ENCODE measurements at regions not wholly inside any gene's neighbourhood (a gene's known extent, or its start where the extent isn't known, plus 50 kb on each side); places are given as distances from the start of the nearest gene placed in this dataset.
"Not testable (repeated sequence)": the region's sequence is repeated elsewhere in the genome, so short reads cannot be mapped to it uniquely, and the experiment has no call there.

- CTCF ChIA-PET = no interaction called here
- Mint-ChIP-seq H3K9me3 (no peaks in the 10 kb centered on the region), H3K4me3 (no peak overlapping the region), H3K4me1 (ENCODE audit: low read depth) (peaks cover 7% of the 10 kb centered on the region), H3K27me3 (ENCODE audit: low read depth) (no peaks in the 10 kb centered on the region), H3K27ac (no peak overlapping the region), H3K36me3 (ENCODE audit: low read depth) (no peaks in the 10 kb centered on the region)
- intact Hi-C loops (cut with micrococcal nuclease) = no loop called here
- DNase-seq = no peak
Observed at GRCh38 chr7:24441314-24442027, 131.8 kb upstream of the PALS2 start.

GRCh38 chr7:24442170-24442777, 131.0 kb upstream of the PALS2 start:
- CTCF ChIA-PET = no interaction called here
- H3K27me3 Mint-ChIP-seq (ENCODE audit: low read depth) = no peaks in the 10 kb centered on the region
- H3K27ac Mint-ChIP-seq = no peak overlapping the region

DNA sequence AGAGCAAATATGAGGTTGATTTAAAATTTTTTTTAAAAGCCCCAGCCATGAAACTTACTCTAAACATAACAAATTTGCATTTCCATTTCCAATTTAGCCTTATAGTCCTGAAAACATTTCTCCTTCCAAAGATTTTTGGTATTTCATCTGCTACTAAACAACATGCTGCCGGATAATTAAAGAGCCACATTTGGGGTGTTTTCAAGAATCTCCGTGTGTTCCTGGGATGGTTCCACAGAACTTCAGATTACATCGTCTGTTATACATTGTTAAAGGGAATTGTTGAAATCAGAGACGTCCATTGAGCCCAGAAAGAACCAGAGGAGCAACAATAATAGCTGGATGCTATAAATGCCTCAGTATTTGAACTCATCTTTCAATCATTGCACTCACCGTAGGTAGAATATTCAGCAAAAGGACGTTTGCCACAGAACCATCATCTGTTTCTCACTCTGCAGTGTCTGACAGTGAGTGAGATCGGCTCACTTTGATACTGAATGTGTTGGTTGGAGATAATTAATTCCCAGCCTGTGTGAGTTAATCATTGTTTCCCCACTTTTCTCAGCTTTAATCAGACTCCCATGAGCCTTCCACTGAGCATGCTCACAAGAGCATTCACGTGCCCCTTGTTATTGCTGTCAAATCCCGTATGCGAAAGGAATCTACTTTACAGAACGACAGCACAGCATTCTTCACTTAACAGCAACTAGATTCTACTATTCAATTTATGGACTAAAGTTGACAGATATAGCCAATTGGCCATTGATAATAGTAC, 128.4 kb upstream of the PALS2 start:
- Mint-ChIP-seq H3K4me3 (no peak overlapping the region), H3K4me1 (ENCODE audit: low read depth) (peaks cover 7% of the 10 kb centered on the region), H3K9me3 (no peaks in the 10 kb centered on the region), H3K27me3 (ENCODE audit: low read depth) (no peaks in the 10 kb centered on the region), H3K36me3 (ENCODE audit: low read depth) (no peaks in the 10 kb centered on the region), H3K27ac (no peak overlapping the region)
- intact Hi-C loops (cut with micrococcal nuclease) = no loop called here
- DNase-seq = no peak
- CTCF ChIA-PET = no interaction called here

More at GRCh38 chr7:24442170-24442777, 131.0 kb upstream of the PALS2 start:
- DNase-seq = no peak
- intact Hi-C loops (cut with micrococcal nuclease) = no loop called here
- Mint-ChIP-seq H3K4me1 (ENCODE audit: low read depth) (peaks cover 7% of the 10 kb centered on the region), H3K36me3 (ENCODE audit: low read depth) (no peaks in the 10 kb centered on the region), H3K9me3 (no peaks in the 10 kb centered on the region), H3K4me3 (no peak overlapping the region)

- intact Hi-C loops (cut with micrococcal nuclease) = no loop called here
- CTCF ChIA-PET = interaction anchor here (0.6 kb wide), 1 partner anchor 634 kb away, joined by 6 read pairs; no protein-coding TSS in a partner anchor
- Mint-ChIP-seq H3K27me3 (ENCODE audit: low read depth) (no peaks in the 10 kb centered on the region), H3K36me3 (ENCODE audit: low read depth) (no peaks in the 10 kb centered on the region), H3K27ac (no peak overlapping the region), H3K4me3 (no peak overlapping the region), H3K9me3 (no peaks in the 10 kb centered on the region), H3K4me1 (ENCODE audit: low read depth) (no peaks in the 10 kb centered on the region)
- no peak for DNase-seq
Observed at GRCh38 chr7:24448038-24448437, 125.2 kb upstream of the PALS2 start.

DNA sequence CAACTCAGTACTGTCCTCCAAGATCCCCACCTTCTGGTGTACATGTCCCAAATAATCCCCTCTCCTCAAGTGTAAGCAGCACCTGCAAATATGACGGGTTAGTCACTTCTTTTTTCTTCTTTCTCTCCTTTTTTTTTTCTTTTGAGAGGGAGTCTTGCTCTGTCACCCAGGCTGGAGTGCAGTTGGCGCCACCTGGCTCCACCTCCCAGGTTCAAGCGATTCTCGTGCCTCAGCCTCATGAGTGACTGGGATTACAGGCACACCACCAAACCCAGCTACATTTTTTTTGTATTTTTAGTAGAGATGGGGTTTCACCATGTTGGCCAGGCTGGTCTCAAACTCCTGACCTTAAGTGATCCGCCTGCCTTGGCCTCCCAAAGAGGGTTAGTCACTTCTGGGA, 123.8 kb upstream of the PALS2 start:
- CTCF ChIA-PET; intact Hi-C loops (cut with micrococcal nuclease); H3K27ac Mint-ChIP-seq; DNase-seq; H3K4me3 Mint-ChIP-seq; H3K9me3 Mint-ChIP-seq; H3K4me1 Mint-ChIP-seq (ENCODE audit: low read depth); H3K27me3 Mint-ChIP-seq (ENCODE audit: low read depth); H3K36me3 Mint-ChIP-seq (ENCODE audit: low read depth): not testable (repeated sequence)

GRCh38 chr7:24455813-24456525, 117.3 kb upstream of the PALS2 start:
- H3K27ac Mint-ChIP-seq = no peak overlapping the region
- CTCF ChIA-PET = no interaction called here
- no peaks in the 10 kb centered on the region for H3K4me1 Mint-ChIP-seq (ENCODE audit: low read depth)
- H3K4me3 Mint-ChIP-seq = no peak overlapping the region
- no peaks in the 10 kb centered on the region for H3K36me3 Mint-ChIP-seq (ENCODE audit: low read depth)
- H3K27me3 Mint-ChIP-seq (ENCODE audit: low read depth) = peaks cover 6% of the 10 kb centered on the region
- no peak for DNase-seq
- intact Hi-C loops (cut with micrococcal nuclease) = no loop called here
- no peaks in the 10 kb centered on the region for H3K9me3 Mint-ChIP-seq

DNA sequence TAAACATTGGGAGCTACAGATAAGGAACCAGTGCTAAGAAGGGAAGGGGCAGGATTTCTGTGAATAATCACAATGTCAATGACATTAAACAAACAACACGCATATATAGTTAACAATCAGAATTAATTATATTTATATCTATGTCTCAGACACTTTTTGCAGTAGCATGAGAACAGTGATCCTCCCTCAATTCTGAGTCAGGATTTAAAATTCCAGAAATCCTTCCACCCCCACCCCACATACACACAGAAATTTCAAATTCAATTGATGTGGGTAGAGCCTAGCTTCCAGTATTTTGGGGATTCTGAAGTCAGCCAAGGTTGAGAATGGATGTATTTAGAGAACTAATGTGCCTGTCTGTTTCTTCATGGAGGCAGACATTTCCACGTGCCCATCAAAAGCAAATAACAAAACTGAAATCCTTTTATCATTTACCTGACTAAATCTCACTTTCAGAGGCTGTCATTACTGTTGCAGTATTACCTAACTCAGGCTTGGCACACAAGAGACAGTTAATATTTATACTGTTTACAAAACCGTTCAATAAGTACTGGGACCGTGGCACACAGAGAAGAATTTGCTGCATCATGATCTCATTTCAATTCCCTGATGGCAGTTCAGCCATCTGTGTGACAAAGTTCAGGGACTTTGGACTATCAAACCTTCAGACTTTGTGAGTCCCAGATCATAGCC, 116.6 kb upstream of the PALS2 start:
- CTCF ChIA-PET = no interaction called here
- no peaks in the 10 kb centered on the region for H3K4me1 Mint-ChIP-seq (ENCODE audit: low read depth)
- no peak for DNase-seq
- no peak overlapping the region for H3K27ac Mint-ChIP-seq
- no peak overlapping the region for H3K4me3 Mint-ChIP-seq
- peaks cover 6% of the 10 kb centered on the region for H3K27me3 Mint-ChIP-seq (ENCODE audit: low read depth)
- H3K9me3 Mint-ChIP-seq = no peaks in the 10 kb centered on the region
- no peaks in the 10 kb centered on the region for H3K36me3 Mint-ChIP-seq (ENCODE audit: low read depth)
- intact Hi-C loops (cut with micrococcal nuclease) = no loop called here

- intact Hi-C loops (cut with micrococcal nuclease) = no loop called here
- Mint-ChIP-seq H3K4me3 (no peak overlapping the region), H3K36me3 (ENCODE audit: low read depth) (no peaks in the 10 kb centered on the region), H3K27ac (no peak overlapping the region), H3K4me1 (ENCODE audit: low read depth) (no peaks in the 10 kb centered on the region), H3K9me3 (no peaks in the 10 kb centered on the region), H3K27me3 (ENCODE audit: low read depth) (peaks cover 6% of the 10 kb centered on the region)
- no peak for DNase-seq
- CTCF ChIA-PET = no interaction called here
Observed at GRCh38 chr7:24457219-24457558, 116.1 kb upstream of the PALS2 start.

DNA sequence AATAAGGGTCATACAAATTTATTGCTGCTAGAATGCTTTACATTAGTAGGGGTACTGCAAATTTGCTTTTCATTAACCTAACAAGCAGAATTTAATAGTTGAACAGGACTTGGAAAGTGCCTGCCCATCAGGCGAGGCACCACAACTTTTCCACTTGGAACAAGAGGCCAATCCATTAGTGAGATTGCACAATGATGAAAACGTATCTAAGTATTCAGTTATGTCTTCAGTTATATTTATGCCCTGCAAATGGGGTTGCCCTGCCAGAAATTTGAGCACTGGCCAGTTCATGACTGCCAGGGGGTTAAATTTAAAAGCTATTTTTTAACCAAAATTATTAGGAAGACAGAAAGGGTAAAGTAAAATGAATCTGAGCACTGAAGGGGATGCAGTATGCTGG, 111.1 kb upstream of the PALS2 start:
- no peak overlapping the region for H3K27ac Mint-ChIP-seq
- DNase-seq = no peak
- H3K36me3 Mint-ChIP-seq (ENCODE audit: low read depth) = no peaks in the 10 kb centered on the region
- intact Hi-C loops (cut with micrococcal nuclease) = no loop called here
- H3K27me3 Mint-ChIP-seq (ENCODE audit: low read depth) = no peaks in the 10 kb centered on the region
- no peaks in the 10 kb centered on the region for H3K4me1 Mint-ChIP-seq (ENCODE audit: low read depth)
- H3K4me3 Mint-ChIP-seq = no peak overlapping the region
- CTCF ChIA-PET = no interaction called here
- H3K9me3 Mint-ChIP-seq = no peaks in the 10 kb centered on the region

DNA sequence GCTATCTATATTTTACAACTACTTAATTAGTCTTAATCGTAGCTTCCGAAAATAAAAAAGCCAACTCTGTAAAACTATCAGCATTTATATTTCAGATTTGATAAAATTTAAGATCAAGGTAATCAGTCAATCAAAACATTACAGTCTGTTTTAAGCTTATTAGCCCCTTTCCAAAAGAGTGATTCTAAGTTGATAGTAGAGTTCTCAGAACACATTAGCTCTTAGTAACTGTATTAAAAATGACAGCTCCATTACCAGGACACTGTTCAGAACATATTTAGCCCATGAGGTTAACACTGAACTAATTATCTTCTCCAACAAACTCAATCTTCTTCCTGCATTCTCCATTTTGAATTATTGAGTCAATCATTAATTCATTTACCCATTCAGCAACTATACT, 110.3 kb upstream of the PALS2 start:
- Mint-ChIP-seq H3K4me3 (no peak overlapping the region), H3K9me3 (no peaks in the 10 kb centered on the region), H3K27me3 (ENCODE audit: low read depth) (no peaks in the 10 kb centered on the region), H3K27ac (no peak overlapping the region), H3K36me3 (ENCODE audit: low read depth) (no peaks in the 10 kb centered on the region), H3K4me1 (ENCODE audit: low read depth) (no peaks in the 10 kb centered on the region)
- intact Hi-C loops (cut with micrococcal nuclease) = no loop called here
- CTCF ChIA-PET = no interaction called here
- no peak for DNase-seq

GRCh38 chr7:24463474-24463873, 109.8 kb upstream of the PALS2 start:
- Mint-ChIP-seq H3K27ac (no peak overlapping the region), H3K27me3 (ENCODE audit: low read depth) (no peaks in the 10 kb centered on the region), H3K4me3 (no peak overlapping the region), H3K9me3 (no peaks in the 10 kb centered on the region), H3K36me3 (ENCODE audit: low read depth) (no peaks in the 10 kb centered on the region), H3K4me1 (ENCODE audit: low read depth) (no peaks in the 10 kb centered on the region)
- intact Hi-C loops (cut with micrococcal nuclease) = no loop called here
- CTCF ChIA-PET = no interaction called here
- DNase-seq = no peak

DNA sequence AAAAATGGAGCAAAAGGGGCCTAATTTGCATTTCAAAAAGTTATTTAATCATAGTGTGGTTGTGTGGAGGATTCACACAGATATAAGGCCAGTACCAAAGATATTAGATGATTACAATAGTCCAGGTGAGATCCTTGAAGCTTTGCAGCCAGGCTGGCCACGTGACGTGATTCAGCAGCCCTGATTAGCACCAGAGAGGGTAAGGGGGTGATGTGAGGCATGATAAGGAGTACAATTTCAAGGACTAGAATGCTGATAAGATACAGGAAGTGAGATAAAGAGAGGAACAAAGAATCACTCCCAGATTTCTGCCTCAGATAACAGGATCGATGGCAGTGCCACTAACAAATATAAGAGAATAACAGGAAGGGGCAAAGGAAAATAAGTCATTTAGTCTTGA, 108.4 kb upstream of the PALS2 start:
- Mint-ChIP-seq H3K4me1 (ENCODE audit: low read depth) (no peaks in the 10 kb centered on the region), H3K9me3 (no peaks in the 10 kb centered on the region), H3K36me3 (ENCODE audit: low read depth) (no peaks in the 10 kb centered on the region), H3K27ac (no peak overlapping the region), H3K27me3 (ENCODE audit: low read depth) (no peaks in the 10 kb centered on the region), H3K4me3 (no peak overlapping the region)
- no peak for DNase-seq
- intact Hi-C loops (cut with micrococcal nuclease) = no loop called here
- CTCF ChIA-PET = no interaction called here

All from activated naive CD4-positive, alpha-beta T cell treated with anti-CD3 and anti-CD28 coated beads for 36 hours (primary cell).